Ishikawa (cell line): ENCODE measurements at regions not wholly inside any gene's neighbourhood (a gene's known extent, or its start where the extent isn't known, plus 50 kb on each side); places are given as distances from the start of the nearest gene placed in this dataset.

Source experiments
- CEBPB ChIP-seq: IDR thresholded peaks from 2 replicates; pipeline ENCODE4 v1.6.1; 2012
- CREB1 ChIP-seq: IDR thresholded peaks from 2 replicates; pipeline ENCODE4 v1.6.1; 2012; ENCODE audit warnings: low read depth
- EGR1 ChIP-seq: IDR thresholded peaks from 2 replicates; pipeline ENCODE4 v1.6.1; 2012
- EP300 ChIP-seq: IDR thresholded peaks from 2 replicates; pipeline ENCODE4 v1.6.1; 2012; ENCODE audit warnings: borderline replicate concordance
- FOXM1 ChIP-seq: IDR thresholded peaks from 2 replicates; pipeline ENCODE4 v1.6.1; 2012; ENCODE audit warnings: low read depth, borderline replicate concordance
- NFIC ChIP-seq: IDR thresholded peaks from 2 replicates; pipeline ENCODE4 v1.6.1; 2012
- RAD21 ChIP-seq: IDR thresholded peaks from 2 replicates; pipeline ENCODE4 v1.6.1; 2012; ENCODE audit warnings: low read depth
- TAF1 ChIP-seq: IDR thresholded peaks from 2 replicates; pipeline ENCODE4 v1.6.1; 2012; ENCODE audit warnings: low read depth, mild to moderate bottlenecking
- TCF12 ChIP-seq: IDR thresholded peaks from 2 replicates; pipeline ENCODE4 v1.6.1; 2012; ENCODE audit warnings: low read depth
- TEAD4 ChIP-seq: IDR thresholded peaks from 2 replicates; pipeline ENCODE4 v1.6.1; 2012
- YY1 ChIP-seq: IDR thresholded peaks from 2 replicates; pipeline ENCODE4 v1.6.1; 2012; ENCODE audit warnings: low read depth
- ZBTB7A ChIP-seq: IDR thresholded peaks from 2 replicates; pipeline ENCODE4 v1.6.1; 2012; ENCODE audit warnings: low read depth
- TF ChIP-seq, protein P1 (sequence below): IDR thresholded peaks from 2 replicates; pipeline ENCODE4 v1.6.1; 2012
- TF ChIP-seq, protein P2 (sequence below): IDR thresholded peaks from 2 replicates; pipeline ENCODE4 v1.6.1; 2012
- TF ChIP-seq, protein P3 (sequence below): IDR thresholded peaks from 2 replicates; pipeline ENCODE4 v1.6.1; 2012; ENCODE audit warnings: low read depth, mild to moderate bottlenecking

DNA sequence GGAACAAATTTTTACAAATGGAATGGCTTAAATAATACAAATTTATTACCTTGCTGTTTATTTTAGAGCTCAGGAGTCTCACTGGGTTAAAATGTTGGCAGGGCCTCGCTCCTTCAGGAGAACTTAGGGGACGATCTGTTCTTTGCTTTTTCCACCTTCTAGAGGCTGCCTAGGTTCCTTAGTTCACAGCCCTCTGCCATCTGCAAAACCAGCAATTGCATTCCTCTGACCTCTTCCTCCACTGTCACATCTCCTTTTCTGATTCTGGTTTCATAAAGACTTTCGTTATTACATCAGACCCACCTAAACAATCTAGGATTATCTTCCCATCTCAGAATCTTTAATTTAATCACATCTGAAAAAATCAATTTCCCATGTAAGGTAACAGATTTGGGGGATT, 249.6 kb upstream of the SPRY2 start:
- TF ChIP-seq RAD21 (no peak), TCF12 (no peak), TAF1 (no peak), EP300 (no peak)
- TF ChIP-seq, protein P1, sequence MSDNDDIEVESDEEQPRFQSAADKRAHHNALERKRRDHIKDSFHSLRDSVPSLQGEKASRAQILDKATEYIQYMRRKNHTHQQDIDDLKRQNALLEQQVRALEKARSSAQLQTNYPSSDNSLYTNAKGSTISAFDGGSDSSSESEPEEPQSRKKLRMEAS: no peak

DNA sequence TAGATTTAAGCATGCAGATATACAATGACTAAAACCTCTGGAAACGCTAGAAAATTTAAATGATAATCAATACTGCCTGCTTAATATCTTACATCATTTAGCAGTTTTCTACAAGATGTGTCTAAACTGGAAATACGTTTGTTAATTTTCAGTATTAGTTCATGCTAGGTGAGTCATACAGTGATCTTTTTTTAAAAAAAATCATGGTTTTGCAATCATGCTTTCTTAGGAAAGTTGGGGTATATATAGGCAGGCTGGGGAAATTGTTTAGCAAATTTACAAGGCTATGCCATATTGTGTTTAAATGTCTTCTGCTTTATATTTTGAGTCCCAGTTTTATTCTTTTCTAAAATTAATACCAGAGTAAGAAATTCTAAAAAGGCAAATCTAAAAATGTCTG, 245.4 kb upstream of the SPRY2 start:
- TF ChIP-seq RAD21 (no peak), YY1 (no peak), FOXM1 (no peak), ZBTB7A (no peak), EP300 (no peak), CEBPB (no peak), TCF12 (no peak), CREB1 (no peak), TEAD4 (no peak), EGR1 (no peak)
- TF ChIP-seq, protein P2, sequence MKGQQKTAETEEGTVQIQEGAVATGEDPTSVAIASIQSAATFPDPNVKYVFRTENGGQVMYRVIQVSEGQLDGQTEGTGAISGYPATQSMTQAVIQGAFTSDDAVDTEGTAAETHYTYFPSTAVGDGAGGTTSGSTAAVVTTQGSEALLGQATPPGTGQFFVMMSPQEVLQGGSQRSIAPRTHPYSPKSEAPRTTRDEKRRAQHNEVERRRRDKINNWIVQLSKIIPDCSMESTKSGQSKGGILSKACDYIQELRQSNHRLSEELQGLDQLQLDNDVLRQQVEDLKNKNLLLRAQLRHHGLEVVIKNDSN: no peak
- TF ChIP-seq, protein P3, sequence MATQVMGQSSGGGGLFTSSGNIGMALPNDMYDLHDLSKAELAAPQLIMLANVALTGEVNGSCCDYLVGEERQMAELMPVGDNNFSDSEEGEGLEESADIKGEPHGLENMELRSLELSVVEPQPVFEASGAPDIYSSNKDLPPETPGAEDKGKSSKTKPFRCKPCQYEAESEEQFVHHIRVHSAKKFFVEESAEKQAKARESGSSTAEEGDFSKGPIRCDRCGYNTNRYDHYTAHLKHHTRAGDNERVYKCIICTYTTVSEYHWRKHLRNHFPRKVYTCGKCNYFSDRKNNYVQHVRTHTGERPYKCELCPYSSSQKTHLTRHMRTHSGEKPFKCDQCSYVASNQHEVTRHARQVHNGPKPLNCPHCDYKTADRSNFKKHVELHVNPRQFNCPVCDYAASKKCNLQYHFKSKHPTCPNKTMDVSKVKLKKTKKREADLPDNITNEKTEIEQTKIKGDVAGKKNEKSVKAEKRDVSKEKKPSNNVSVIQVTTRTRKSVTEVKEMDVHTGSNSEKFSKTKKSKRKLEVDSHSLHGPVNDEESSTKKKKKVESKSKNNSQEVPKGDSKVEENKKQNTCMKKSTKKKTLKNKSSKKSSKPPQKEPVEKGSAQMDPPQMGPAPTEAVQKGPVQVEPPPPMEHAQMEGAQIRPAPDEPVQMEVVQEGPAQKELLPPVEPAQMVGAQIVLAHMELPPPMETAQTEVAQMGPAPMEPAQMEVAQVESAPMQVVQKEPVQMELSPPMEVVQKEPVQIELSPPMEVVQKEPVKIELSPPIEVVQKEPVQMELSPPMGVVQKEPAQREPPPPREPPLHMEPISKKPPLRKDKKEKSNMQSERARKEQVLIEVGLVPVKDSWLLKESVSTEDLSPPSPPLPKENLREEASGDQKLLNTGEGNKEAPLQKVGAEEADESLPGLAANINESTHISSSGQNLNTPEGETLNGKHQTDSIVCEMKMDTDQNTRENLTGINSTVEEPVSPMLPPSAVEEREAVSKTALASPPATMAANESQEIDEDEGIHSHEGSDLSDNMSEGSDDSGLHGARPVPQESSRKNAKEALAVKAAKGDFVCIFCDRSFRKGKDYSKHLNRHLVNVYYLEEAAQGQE: no peak
- TF ChIP-seq, protein P1: no peak

DNA sequence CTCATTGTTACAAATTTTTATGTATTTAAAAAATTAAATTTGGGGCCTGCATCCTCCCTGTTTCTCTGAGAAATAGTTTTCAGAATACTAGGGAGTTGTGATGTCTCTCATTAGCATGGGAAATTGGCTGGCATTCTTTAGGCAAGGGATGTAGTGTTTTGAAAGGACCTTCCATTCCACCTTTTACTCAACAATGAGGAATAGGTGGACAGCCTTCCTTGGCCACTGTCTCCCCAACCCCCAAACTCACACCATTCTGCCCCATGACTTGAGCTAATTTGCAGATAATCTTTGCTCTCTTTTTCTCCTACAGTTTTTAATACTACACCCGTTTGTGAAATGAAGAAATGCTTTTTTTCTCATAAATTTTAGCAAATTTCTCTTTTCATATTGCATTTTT, 244.6 kb upstream of the SPRY2 start:
- TF ChIP-seq FOXM1 (no peak), CEBPB (no peak), YY1 (no peak), ZBTB7A (no peak), CREB1 (no peak), NFIC (no peak), TCF12 (no peak), EGR1 (no peak), RAD21 (no peak), TEAD4 (no peak), TAF1 (no peak)
- TF ChIP-seq, protein P1: no peak
- TF ChIP-seq, protein P2: no peak
- TF ChIP-seq, protein P3: no peak

DNA sequence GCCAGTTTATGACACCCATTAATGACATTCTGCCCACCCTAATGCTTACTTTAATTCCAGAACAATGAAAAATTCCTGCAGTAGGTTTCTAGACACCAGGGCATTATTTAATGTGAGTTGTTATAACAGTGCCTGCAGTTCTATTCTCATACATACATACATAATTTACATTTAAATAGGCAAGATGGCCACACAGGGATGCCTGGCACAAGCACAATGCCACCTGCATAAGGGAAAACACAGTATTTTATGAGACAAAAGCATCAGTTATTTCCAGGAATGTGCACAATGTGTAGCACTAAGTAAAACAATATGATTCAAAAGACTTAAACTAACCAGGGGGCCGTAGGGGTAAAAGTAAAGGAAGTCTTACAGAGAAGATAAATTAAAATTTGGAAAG, 243.9 kb upstream of the SPRY2 start:
- no peak for TF ChIP-seq YY1
- TF ChIP-seq TEAD4: no peak
- no peak for TF ChIP-seq CEBPB
- TF ChIP-seq, protein P1: no peak
- TF ChIP-seq, protein P3: no peak
- no peak for TF ChIP-seq TCF12
- TF ChIP-seq, protein P2: no peak
- no peak for TF ChIP-seq RAD21
- TF ChIP-seq EP300: no peak
- no peak for TF ChIP-seq EGR1
- no peak for TF ChIP-seq CREB1
- TF ChIP-seq NFIC: no peak
- no peak for TF ChIP-seq ZBTB7A
- TF ChIP-seq TAF1: no peak
- TF ChIP-seq FOXM1: no peak
